Neural cell (in vitro differentiated cells): ENCODE measurements at regions not wholly inside any gene's neighbourhood (a gene's known extent, or its start where the extent isn't known, plus 50 kb on each side); places are given as distances from the start of the nearest gene placed in this dataset.

ENCODE experiments used
- H2AFZ ChIP-seq: fragments of 200-600, 300-800 bp; sonication (generic), shearing (Covaris generic); 2 replicates; pipeline ENCODE4 v1.6.0; 2014; ENCODE audit warnings: low read depth, mild to moderate bottlenecking, antibody characterized with exemption, low read length, moderate library complexity
- H3F3A ChIP-seq: fragments of 200-600 bp; shearing (Covaris generic); 2 replicates; pipeline ENCODE4 v1.6.1; 2016; ENCODE audit warnings: mild to moderate bottlenecking, moderate library complexity, mixed read lengths, antibody characterized with exemption, low read length; ENCODE audit not compliant: insufficient read depth, poor library complexity, severe bottlenecking
- H3K27ac ChIP-seq: fragments of 200-600, 300-800 bp; sonication (generic), shearing (Covaris generic); 2 replicates; pipeline ENCODE4 v1.5.1; 2014; ENCODE audit warnings: mild to moderate bottlenecking, low read length, moderate library complexity
- H3K27me3 ChIP-seq: fragments of 300-800, 200-600 bp; sonication (generic), shearing (Covaris generic); 2 replicates; pipeline ENCODE4 v1.6.0; 2014; ENCODE audit warnings: mild to moderate bottlenecking, low read depth, low read length, moderate library complexity; ENCODE audit not compliant: insufficient read depth
- H3K36me3 ChIP-seq: fragments of 300-800, 200-600 bp; sonication (generic), shearing (Covaris generic); 2 replicates; pipeline ENCODE4 v1.5.1; 2014; ENCODE audit warnings: mild to moderate bottlenecking, antibody characterized with exemption, low read length, moderate library complexity; ENCODE audit not compliant: insufficient read depth
- H3K4me2 ChIP-seq: fragments of 300-800, 200-600 bp; sonication (generic), shearing (Covaris generic); 2 replicates; pipeline ENCODE4 v1.6.0; 2014; ENCODE audit warnings: mild to moderate bottlenecking, low read length
- H3K4me3 ChIP-seq: fragments of 300-800, 200-600 bp; sonication (generic), shearing (Covaris generic); 2 replicates; pipeline ENCODE4 v1.5.1; 2014; ENCODE audit warnings: mild to moderate bottlenecking, low read length, moderate library complexity
- H3K79me2 ChIP-seq: fragments of 200-600 bp; shearing (Covaris generic); replicated peaks from 2 replicates; pipeline ENCODE4 v1.6.0; 2014; ENCODE audit warnings: mild to moderate bottlenecking, low read length, moderate library complexity; ENCODE audit not compliant: insufficient read depth
- H3K9ac ChIP-seq: fragments of 300-800, 200-600 bp; sonication (generic), shearing (Covaris generic); 2 replicates; pipeline ENCODE4 v1.6.1; 2016; ENCODE audit warnings: mild to moderate bottlenecking, low read length, mixed read lengths
- H3K9me2 ChIP-seq: fragments of 200-600 bp; shearing (Covaris generic); 2 replicates; pipeline ENCODE4 v1.6.1; 2016; ENCODE audit warnings: mild to moderate bottlenecking, low read length, mixed read lengths; ENCODE audit not compliant: insufficient read depth
- H3K9me3 ChIP-seq: fragments of 200-600, 300-800 bp; sonication (generic), shearing (Covaris generic); 2 replicates; pipeline ENCODE4 v1.6.1; 2016; ENCODE audit warnings: mild to moderate bottlenecking, mixed run types, low read length, moderate library complexity, mixed read lengths
- H4K20me1 ChIP-seq: fragments of 200-600 bp; shearing (Covaris generic); 2 replicates; pipeline ENCODE4 v1.6.1; 2016; ENCODE audit warnings: mild to moderate bottlenecking, mixed run types; ENCODE audit not compliant: insufficient read depth
- CTCF ChIP-seq: fragments of 450-650 bp; IDR thresholded peaks from 2 replicates; pipeline ENCODE4 v1.5.1; 2014; ENCODE audit warnings: antibody characterized with exemption, mild to moderate bottlenecking, moderate library complexity; ENCODE audit not compliant: poor library complexity, severe bottlenecking
- EP300 ChIP-seq: fragments of 450-650 bp; conservative IDR thresholded peaks from 2 replicates; pipeline ENCODE4 v1.6.1; 2014; ENCODE audit warnings: antibody characterized with exemption, mild to moderate bottlenecking, moderate library complexity; ENCODE audit not compliant: poor library complexity, severe bottlenecking
- EZH2 ChIP-seq: fragments of 200-600, 300-800 bp; shearing (Covaris generic), sonication (generic); IDR thresholded peaks from 2 replicates; pipeline ENCODE4 v1.6.1; 2014; ENCODE audit warnings: antibody characterized with exemption, low read length, borderline replicate concordance, mild to moderate bottlenecking; ENCODE audit not compliant: insufficient read depth, poor library complexity, severe bottlenecking
- MXI1 ChIP-seq: fragments of 450-650 bp; conservative IDR thresholded peaks from 2 replicates; pipeline ENCODE4 v1.6.1; 2014; ENCODE audit warnings: antibody characterized with exemption, mild to moderate bottlenecking; ENCODE audit not compliant: poor library complexity, severe bottlenecking
- POLR2AphosphoS5 ChIP-seq: IDR thresholded peaks from 2 replicates; pipeline ENCODE4 v1.6.1; 2012
- RAD21 ChIP-seq: fragments of 450-650 bp; conservative IDR thresholded peaks from 2 replicates; pipeline ENCODE4 v1.6.1; 2014; ENCODE audit warnings: antibody characterized with exemption, mild to moderate bottlenecking, moderate library complexity
- REST ChIP-seq: IDR thresholded peaks from 2 replicates; pipeline ENCODE4 v1.6.1; 2012; ENCODE audit warnings: borderline replicate concordance
- SMC3 ChIP-seq: fragments of 450-650 bp; conservative IDR thresholded peaks from 2 replicates; pipeline ENCODE4 v1.6.1; 2014; ENCODE audit warnings: antibody characterized with exemption, mild to moderate bottlenecking, moderate library complexity; ENCODE audit not compliant: poor library complexity
- TAF1 ChIP-seq: IDR thresholded peaks from 2 replicates; pipeline ENCODE4 v1.6.1; 2012; ENCODE audit warnings: low read depth

- Histone ChIP-seq H2AFZ (no peak overlapping the region), H3K4me2 (no peak overlapping the region), H3K9me2 (no peaks in the 10 kb centered on the region), H3K36me3 (no peaks in the 10 kb centered on the region), H3K9me3 (no peaks in the 10 kb centered on the region), H3K27ac (no peak overlapping the region), H3K9ac (no peak overlapping the region), H3K79me2 (no peaks in the 10 kb centered on the region), H3K27me3 (no peaks in the 10 kb centered on the region), H3F3A (no peaks in the 10 kb centered on the region), H3K4me3 (no peak overlapping the region), H4K20me1 (no peaks in the 10 kb centered on the region)
- TF ChIP-seq EP300 (no peak), EZH2 (no peak), RAD21 (no peak), POLR2AphosphoS5 (no peak), REST (no peak), TAF1 (no peak), MXI1 (no peak), SMC3 (no peak), CTCF (no peak)
Observed at GRCh38 chr12:19681007-19681406, 241.7 kb downstream of the AEBP2 start.

GRCh38 chr12:19683178-19683927, 244.1 kb downstream of the AEBP2 start:
- no peak overlapping the region for H3K27ac ChIP-seq
- no peak for TF ChIP-seq TAF1
- TF ChIP-seq REST: no peak
- no peak for TF ChIP-seq SMC3
- TF ChIP-seq EZH2: no peak
- no peak for TF ChIP-seq EP300
- TF ChIP-seq POLR2AphosphoS5: no peak
- no peak for TF ChIP-seq CTCF
- no peak for TF ChIP-seq MXI1
- TF ChIP-seq RAD21: no peak
- no peaks in the 10 kb centered on the region for H3F3A ChIP-seq
- H3K79me2 ChIP-seq: no peaks in the 10 kb centered on the region
- H2AFZ ChIP-seq: no peak overlapping the region
- H3K9me2 ChIP-seq: no peaks in the 10 kb centered on the region
- no peak overlapping the region for H3K9ac ChIP-seq
- H3K4me3 ChIP-seq: no peak overlapping the region
- H3K9me3 ChIP-seq: no peaks in the 10 kb centered on the region
- H4K20me1 ChIP-seq: no peaks in the 10 kb centered on the region
- H3K4me2 ChIP-seq: no peak overlapping the region
- no peaks in the 10 kb centered on the region for H3K27me3 ChIP-seq
- no peaks in the 10 kb centered on the region for H3K36me3 ChIP-seq
